Fibroblast of skin of left quadriceps (primary cell): ENCODE measurements at regions not wholly inside any gene's neighbourhood (a gene's known extent, or its start where the extent isn't known, plus 50 kb on each side); places are given as distances from the start of the nearest gene placed in this dataset.
"Not testable (repeated sequence)": the region's sequence is repeated elsewhere in the genome, so short reads cannot be mapped to it uniquely, and the experiment has no call there.

ENCODE experiments used
- DNase-seq, 2 experiments: peaks; one replicate each; pipeline ENCODE4 v3.0.0-alpha.2; 2013; ENCODE audit warnings: low read depth in 2 of 2

DNA sequence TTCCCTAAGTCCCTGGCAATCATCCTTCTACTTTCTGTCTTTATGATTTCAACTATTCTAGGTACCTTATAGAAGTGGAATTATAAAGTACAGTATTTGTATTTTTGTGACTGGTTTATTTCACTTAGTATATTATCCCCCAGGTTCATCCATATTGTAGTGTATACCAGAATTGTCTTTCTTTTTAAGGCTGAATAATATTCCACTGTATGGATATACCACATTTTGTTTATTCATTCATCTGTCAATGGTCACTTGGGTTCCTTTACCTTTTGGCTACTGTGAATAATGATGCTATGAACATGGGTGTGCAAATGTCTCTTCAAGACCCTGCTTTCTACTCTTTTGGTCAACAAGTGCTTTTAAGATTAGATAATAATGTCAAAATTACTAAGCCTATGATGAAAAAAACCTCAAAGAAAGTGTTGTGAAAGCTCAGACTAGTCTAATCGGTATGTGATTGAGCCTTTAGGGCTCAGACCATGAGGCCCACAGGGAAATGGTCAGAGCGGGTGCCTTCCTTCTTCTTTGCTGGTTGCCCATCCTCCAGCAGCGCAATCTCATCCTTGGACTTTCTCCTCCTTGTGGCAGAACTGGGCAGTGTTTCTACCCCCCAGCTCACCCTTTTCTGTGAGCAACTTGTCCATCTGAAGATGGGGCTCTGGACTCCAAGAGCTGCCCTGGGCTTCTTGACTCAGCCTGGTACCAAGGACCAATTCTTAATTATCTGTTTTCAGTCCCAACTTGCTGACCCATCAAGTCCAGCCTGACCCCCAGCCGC is 105.4 kb downstream of the TTC8 start:
- no peak for DNase-seq

DNA sequence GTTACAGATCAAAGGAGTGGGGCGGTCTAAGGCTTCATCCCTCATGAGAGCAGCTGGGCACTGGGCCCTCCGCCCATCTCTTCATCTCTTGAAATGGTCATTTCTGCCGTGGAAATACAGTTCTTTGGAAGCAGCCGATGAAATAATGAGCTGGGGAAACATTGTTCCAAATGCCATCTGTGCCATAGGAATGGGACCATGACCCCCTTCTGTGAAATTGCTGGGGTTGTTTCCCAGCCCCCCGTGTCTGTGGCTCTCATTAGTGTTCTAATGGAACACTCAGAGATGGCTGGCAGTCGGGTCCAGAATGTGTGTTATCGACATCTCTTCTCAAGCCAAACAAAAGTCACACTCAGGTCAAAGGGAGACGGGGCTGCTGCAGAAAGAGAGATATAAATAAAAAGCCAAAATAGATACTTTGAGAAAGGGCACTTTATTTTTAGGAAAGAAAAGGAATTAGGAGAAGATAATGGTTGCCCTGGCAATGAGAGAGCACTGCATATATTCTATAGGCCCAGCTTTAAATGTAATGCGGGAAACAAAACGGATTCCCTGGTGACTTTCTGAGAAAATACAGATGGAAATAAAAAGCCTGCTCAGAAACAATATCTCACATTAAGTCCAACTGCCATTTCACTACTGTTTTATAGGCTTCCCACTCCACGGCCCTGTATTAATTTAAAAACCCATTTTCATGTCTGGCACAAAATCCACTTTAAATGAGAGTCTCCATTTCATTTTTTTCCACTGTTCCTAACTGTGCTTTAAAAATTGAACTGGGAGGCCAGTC is 107.1 kb downstream of the TTC8 start:
- DNase-seq = no peak

DNA sequence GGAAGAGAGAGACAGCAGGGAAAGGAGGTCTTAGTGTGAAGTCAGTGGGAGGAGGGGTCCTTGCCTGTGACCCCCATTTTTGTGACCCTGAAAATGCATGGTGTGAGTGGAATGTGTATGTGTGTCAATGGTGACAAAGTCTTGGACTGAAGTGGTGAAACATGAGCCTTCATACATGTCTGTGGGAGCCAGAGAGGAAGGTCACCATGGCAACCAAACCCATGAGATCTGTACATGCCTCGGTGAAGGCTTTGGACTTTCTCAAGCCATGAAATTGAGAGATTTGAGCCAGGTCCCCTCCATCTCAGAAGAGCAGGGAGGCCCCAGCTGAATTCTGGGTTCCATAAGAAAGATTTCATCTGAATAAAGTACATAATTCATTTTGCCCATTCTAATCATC is 108.7 kb downstream of the TTC8 start:
- DNase-seq = no peak

DNA sequence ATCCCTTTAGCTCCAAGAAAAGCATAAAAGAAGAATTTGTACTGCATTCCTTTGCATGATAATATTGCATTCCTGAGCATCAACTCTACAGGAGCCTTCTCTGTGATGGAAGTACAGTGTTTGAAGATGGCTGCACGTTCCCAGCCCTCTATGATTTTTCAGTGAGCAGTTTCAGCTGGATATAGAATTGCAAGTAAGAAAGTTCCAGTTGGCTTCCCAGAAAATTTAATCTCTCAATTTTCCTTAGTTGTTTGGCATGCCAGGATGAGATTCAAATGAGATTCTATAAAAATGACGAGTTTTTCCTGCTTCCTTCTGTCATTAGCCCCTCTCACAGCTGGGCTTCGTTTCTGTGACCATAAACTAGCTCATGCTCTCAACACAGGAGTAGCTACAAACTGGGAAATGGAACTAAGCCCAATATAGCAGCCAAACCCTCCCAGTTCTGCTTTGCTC is 109.9 kb downstream of the TTC8 start:
- no peak for DNase-seq

DNA sequence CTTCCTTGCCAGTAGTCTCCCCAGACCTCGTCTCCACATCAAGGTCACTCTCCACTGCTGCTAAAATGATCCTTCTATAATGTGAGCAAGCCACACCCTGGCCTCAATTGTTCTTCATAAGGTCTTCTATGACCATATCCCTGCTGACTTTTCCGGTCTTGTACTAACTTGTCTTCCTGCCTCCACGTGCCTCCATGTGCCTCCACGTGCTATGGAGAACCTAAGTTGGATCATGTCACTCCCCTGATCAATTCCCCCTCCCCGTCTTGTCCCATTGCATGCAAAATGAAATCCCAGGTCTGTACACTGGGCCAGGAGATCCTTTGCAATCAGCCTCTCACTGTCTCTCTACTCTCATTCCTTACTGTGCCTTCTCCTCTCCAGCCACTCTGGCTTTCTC is 110.6 kb downstream of the TTC8 start:
- no peak for DNase-seq

DNA sequence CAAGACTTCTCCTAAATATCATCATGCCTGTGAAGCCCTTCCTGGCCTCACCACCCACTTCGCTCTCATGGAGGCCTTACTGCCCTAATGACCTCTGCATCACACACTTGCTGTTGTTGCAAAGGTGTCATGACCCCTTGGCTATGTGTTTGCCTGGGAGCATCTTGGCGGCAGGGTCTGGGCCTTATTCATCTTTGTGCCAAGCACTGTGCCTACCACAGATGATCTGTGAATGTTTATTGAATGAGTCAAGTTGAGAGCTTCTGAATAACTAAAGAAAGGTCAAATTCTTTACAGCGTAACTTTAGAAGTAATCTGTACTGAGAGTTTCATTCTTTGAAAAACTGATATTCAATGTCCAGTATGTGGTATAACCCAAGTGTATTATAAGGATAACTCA is 113.3 kb downstream of the TTC8 start:
- no peak for DNase-seq

DNA sequence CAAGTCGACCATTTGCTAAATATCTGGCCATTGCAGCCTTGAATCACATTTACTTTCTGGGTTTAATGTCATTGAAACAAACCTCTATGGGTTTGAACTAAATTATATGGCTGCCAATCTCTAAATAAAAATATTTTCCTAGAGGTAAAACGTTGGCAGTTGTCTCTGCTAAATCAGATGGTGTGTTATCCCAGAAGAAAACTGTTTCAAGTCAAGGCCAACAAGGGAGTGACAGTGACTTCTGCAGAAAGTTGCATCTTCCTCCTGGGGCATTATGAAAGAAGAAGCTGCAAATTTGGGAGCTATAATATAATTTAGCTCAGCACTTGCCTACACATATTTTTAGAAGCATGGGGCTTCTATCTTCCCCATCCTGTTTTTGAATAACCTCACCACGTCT is 116.2 kb downstream of the TTC8 start:
- DNase-seq = no peak

DNA sequence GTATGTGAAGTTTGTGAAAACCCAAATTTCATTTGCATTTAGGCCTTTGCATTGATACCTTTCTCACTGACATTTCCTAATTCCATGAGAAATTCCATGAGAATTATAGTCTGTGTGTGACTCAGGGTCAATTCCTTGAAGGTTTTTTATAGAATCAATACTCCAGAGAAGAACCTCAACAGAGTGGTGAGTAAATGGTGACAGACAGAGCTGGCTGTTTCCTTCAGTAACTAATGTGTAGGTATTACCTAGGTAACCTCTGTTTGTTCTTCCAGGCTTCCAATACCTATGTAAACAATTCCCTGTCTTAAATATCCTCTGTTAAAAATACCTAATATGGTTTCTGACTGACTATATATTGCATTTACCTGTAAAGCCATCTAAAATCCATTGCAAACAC is 117.0 kb downstream of the TTC8 start:
- DNase-seq = no peak

DNA sequence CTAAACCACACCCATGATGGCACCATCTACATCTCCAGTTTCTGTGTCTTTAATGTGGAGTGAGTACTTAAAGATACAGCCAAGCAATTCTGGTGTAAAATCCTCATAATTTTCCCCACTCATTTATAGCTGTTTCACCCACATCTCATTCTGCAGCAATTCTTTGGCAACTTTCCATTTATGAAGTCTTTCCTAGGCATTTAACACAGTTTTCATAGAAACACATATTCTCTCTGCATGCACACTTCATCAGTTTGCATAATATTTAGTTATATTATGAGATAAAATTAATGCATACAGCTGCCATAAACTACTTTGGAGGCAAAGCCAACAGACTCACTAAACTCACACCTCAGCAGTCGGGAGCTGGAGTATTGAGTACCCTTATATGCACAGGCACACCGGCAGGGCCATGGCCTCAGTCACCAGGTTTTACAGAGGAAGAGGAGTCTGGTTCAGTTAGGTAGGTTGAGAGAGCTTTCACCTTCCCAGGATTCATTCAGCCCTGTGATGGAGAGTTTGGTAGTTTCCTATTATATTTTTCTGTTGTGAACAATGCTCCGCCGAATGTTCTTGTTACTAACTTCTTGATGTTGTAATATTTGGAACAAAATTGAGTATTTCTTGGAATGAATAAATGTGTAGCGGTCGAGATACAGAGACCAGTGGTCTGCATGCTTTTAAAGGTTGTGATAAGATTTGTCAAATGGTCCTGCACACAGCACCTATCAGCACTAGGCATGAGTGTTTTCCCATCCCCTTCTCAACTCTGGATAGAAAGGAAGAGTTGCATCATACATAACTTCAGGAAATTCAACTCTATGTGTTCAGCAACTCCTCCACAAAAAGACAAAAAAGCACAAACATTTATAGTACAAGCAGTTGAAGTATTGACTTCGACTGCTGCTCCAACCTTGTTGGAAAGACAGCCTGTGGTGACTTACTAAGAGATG is 123.5 kb downstream of the TTC8 start:
- DNase-seq = no peak

DNA sequence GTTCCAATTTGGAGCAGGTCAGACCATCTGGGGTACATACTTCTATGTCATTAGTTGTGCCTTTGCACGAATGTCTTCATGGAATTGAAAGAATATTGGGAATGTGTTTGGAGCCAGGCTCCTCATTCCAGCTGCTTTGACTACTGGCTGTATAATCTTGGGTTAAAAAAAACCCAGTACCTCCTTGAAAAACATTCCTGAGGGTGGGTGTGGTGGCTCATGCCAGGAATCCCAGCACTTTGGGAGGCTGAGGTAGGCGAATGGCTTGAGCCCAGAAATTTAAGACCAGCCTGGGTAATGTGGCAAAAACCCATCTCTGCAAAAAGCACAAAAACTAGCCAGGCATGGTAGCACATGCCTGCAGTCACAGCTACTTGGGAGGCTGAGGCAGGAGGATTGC is 125.6 kb downstream of the TTC8 start:
- DNase-seq = no peak

DNA sequence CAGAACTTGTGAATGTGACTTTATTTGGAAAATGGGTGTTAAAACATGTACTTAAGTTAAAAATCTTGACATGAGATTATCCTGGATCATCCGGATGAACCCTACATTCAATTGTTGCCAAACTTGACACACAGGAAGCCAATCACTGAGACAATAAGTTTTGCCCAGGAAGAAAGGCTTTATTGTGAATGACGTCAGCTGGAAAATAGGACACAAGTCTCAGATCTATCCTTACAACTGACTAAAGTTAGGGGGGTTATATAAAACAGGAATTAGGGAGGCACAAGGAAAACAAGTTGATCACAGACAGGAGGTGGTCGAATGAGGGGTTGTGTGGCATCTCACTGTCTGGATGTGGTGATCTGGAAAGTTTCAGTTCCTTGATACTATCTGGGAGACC is 126.9 kb downstream of the TTC8 start:
- DNase-seq = no peak

DNA sequence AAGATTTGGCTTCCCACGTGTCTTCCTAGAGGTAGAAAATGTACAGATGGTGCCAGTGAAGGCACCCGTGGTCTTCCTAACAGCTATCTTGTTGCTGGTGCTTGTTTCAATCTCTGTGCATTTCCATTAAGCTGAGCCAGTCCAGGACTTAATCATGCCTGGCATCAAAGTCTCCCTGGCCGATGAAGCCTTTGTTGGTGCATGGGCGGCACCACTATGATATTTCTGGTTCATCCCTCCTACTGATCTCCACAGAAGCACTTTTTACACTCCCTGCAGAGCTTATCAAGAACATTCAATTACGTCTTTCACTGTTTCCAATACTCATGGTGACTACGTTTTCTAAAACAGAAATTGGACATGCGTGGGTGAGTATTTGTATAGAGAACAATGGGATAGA is 128.4 kb downstream of the TTC8 start:
- no peak for DNase-seq

DNA sequence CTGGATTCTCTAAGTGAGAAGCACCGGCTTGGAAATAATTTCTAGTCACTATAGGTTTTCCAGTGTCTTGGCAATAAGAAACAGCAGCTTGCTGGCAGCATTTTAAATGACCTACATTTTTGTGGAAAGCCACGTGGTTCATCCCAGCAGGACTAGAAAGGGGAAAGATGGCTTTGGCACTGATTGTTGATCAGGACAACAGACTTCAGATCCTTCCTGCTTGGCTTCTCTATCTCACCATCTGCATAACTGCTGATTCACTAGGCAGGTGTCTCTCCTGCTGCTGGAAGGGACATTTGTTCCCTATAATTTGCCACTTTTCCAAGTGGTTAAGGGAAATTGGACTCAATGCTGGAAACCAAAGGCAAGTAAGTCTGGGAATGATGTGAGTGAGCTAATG is 131.0 kb downstream of the TTC8 start:
- DNase-seq = no peak

DNA sequence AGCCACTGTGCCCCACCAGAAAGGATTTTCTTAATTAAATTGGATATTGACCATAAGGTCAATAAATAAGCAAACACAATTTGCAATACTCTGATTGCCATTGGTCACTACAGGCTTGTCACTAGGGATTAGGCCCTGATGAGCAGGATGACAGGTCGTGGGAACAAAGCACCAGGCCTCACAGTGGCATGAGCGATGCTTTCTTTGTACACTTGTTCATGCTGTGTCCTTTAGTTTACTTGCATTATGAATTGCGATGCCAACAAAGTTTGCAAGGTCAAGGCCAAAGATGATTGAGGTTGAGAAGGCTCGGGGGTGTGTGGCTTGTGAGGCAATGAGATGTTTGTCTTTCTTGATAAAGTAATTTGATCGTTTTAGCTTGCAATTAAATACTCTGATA is 136.0 kb downstream of the TTC8 start:
- no peak for DNase-seq

DNA sequence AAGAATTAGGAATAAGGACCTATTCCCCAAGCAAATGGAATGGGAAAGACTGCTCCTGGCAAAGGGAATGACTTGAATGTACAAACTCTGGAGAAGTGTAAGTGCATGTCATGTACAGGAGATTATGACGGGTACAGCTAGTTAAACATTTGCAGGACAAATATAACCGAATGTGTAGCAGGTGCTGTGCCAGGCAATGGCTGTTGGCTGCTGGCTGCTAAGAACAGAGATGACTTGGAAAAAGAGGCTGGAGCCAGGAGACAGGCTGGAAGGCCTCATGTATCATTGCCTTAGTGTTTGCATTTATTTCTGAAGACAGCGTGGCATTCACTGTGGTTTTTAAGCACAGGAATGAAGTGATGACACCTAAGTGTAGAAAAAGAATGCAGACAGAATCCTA is 136.8 kb downstream of the TTC8 start:
- DNase-seq = no peak

DNA sequence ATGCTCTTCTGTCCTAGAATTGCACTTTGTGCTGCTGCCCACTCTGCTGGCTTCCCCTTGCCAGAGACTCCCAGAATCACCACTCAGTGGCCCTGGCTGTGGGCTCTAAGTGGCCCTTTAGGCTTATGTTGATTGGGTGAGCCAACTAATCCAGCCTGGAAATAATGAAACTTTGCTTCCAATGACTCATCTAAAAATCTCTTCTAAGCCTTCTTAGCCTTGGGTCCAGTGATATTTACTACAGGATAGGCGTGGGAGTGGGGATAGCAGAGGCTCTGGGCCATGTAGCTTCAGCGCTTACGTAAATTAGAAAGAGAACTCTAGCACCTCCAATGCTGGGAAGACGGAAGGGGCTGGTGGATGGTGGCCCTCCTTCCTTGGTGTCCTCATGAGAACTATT is 137.9 kb downstream of the TTC8 start:
- no peak for DNase-seq

DNA sequence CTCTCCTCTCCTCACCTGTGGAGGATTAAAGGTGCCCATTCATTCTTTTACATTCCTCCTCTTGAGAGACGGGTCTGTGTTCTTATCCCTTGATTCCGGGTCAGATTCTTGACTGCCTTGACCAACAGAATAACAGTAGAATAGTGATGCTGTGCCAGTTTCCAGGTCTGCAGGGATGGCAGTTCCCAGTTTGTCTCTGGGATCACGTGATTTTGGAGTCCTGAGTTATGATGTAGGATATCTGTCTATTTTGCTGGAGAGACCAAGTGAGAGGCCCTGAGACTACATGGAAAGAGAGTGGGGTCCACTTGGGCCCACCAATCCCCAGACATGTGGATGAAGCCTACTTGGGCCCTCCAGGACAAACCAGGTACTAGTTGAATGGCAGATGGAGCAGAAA is 142.8 kb downstream of the TTC8 start:
- DNase-seq = no peak

DNA sequence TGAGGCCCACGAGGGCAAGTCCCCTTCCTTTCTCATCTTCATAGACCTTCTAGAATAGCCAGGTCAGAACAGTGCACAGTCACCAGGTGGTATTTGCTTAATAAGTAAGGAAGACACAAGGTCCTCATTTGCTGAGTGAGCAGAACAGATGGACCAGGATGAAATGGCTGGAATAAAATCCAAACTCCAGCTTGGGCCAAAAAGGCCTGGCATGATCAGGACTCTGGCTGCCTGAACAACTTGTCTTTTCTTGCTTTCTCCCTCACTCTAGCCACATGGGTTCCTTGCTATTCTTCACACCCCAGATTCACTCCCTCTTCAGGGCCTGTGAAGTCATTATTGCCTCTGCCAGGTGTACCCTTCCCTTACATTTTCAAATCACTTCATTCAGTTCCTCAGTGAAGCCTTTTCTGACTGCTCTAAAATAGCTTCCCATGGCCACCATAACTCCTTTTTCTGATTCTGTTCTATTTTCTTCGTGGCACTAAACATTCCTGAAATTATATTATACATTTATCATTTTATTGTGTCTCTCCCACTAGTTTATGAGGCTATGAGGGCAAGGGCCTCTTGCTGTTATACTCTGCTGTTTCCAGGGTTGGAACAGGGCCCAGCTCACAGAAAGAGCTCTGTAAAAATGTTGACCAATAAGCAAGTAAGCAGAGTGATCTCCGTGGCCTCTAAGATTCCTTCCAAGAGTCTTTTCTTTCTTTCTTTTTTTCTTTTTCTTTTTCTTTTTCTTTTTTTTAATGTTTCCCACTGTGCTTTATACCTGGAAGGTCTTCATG is 150.8 kb downstream of the TTC8 start:
- DNase-seq = no peak

DNA sequence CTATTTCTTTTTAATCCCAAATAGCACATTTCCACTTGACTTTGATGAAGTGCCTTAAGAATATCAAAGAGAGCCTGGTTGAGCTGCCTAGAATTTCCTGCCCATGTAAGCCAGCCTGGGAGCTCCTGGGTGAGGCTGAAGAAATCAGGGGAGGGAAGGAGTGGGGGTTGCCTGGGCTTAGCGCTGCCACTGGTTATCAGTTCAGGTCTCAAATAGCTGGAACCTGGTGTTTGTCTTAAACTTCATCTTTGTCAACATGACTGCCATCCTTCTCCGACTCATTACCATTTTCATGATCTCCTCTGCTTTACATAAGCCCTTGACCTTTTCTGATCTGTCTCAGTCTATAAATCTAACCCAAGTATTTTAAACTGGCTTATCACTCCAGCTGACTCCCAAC is 151.5 kb downstream of the TTC8 start:
- no peak for DNase-seq

DNA sequence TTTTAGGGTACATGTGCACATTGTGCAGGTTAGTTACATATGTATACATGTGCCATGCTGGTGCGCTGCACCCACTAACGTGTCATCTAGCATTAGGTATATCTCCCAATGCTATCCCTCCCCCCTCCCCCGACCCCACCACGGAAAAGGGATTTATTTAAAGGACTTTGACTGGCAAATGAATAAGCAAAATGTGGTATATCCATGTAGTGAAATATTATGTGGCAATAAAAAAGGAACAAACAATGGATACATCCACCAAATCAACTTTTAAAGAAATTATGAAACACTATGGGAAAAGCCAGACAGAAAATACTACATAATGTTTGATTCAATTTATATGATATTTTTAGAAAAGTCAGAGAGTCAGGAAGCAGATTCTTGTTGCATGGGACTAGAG is 156.5 kb downstream of the TTC8 start:
- DNase-seq = not testable (repeated sequence)

DNA sequence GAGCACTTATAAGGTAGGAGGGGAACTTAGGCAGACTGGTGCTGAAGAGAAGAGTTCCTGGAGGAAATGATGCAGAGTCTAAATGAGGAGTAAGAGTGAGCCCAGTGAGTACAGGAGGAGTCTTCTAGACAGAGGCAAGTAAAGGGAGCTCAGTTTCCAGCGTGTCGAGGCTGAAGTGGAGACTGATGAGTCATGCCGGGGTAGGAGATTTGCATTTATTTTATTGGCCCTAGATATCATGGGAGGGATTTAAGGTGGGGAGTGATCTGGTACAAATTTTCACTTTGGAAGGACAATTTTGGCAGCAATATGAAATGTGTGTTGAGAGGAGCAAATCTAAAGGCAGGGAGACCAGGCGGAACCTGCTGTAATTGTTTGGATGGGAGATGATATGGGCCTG is 157.5 kb downstream of the TTC8 start:
- no peak for DNase-seq
